GM23248 (cell line): ENCODE measurements at regions not wholly inside any gene's neighbourhood (a gene's known extent, or its start where the extent isn't known, plus 50 kb on each side); places are given as distances from the start of the nearest gene placed in this dataset.

Experiments used
- DNase-seq: peaks from one replicate; pipeline ENCODE4 v3.0.0-alpha.2; 2015
- H2AFZ ChIP-seq: fragments of 200-600 bp; sonication (generic); 2 replicates; pipeline ENCODE4 v1.6.1; 2016; ENCODE audit warnings: antibody characterized with exemption
- H3F3A ChIP-seq: fragments of 200-600 bp; sonication (generic); 2 replicates; pipeline ENCODE4 v1.6.1; 2016; ENCODE audit warnings: mild to moderate bottlenecking, antibody characterized with exemption, mixed run types; ENCODE audit not compliant: insufficient read depth
- H3K27ac ChIP-seq: fragments of 200-600 bp; sonication (generic); 2 replicates; pipeline ENCODE4 v1.5.1; 2016; ENCODE audit warnings: mild to moderate bottlenecking
- H3K27me3 ChIP-seq: fragments of 200-600 bp; sonication (generic); replicated peaks from 2 replicates; pipeline ENCODE4 v1.6.1; 2016; ENCODE audit warnings: mild to moderate bottlenecking; ENCODE audit not compliant: insufficient read depth
- H3K36me3 ChIP-seq: fragments of 200-600 bp; sonication (generic); 2 replicates; pipeline ENCODE4 v1.6.1; 2016; ENCODE audit warnings: low read depth, mild to moderate bottlenecking
- H3K4me1 ChIP-seq: fragments of 200-600 bp; sonication (generic); 2 replicates; pipeline ENCODE4 v1.6.1; 2016; ENCODE audit warnings: mild to moderate bottlenecking; ENCODE audit not compliant: insufficient read depth
- H3K4me2 ChIP-seq: fragments of 200-600 bp; sonication (generic); one replicate; pipeline ENCODE4 v1.6.1; 2016; ENCODE audit warnings: mild to moderate bottlenecking; ENCODE audit not compliant: unreplicated experiment
- H3K4me3 ChIP-seq: fragments of 200-600 bp; sonication (generic); 2 replicates; pipeline ENCODE4 v1.5.1; 2016; ENCODE audit warnings: mild to moderate bottlenecking
- H3K79me2 ChIP-seq: fragments of 200-600 bp; sonication (generic); 2 replicates; pipeline ENCODE4 v1.6.1; 2016; ENCODE audit warnings: mild to moderate bottlenecking; ENCODE audit not compliant: insufficient read depth
- H3K9ac ChIP-seq: fragments of 200-600 bp; sonication (generic); 2 replicates; pipeline ENCODE4 v1.6.1; 2016; ENCODE audit warnings: mild to moderate bottlenecking
- H3K9me2 ChIP-seq: fragments of 200-600 bp; sonication (generic); 2 replicates; pipeline ENCODE4 v1.6.1; 2016; ENCODE audit warnings: mixed run types, mild to moderate bottlenecking, moderate library complexity; ENCODE audit not compliant: insufficient read depth
- H3K9me3 ChIP-seq: fragments of 200-600 bp; sonication (generic); one replicate; pipeline ENCODE4 v1.6.1; 2017; ENCODE audit warnings: low read depth
- H4K20me1 ChIP-seq: fragments of 200-600 bp; sonication (generic); 2 replicates; pipeline ENCODE4 v1.6.0; 2016; ENCODE audit not compliant: insufficient read depth
- EZH2 ChIP-seq: fragments of 200-600 bp; sonication (generic); IDR thresholded peaks from 2 replicates; pipeline ENCODE4 v1.6.1; 2018; ENCODE audit warnings: antibody characterized with exemption, mild to moderate bottlenecking; ENCODE audit not compliant: insufficient read depth, poor library complexity, severe bottlenecking
- EZH2phosphoT487 ChIP-seq: fragments of 200-600 bp; sonication (generic); IDR thresholded peaks from 2 replicates; pipeline ENCODE4 v1.6.1; 2018; ENCODE audit warnings: antibody characterized with exemption, moderate library complexity, mild to moderate bottlenecking, low read depth; ENCODE audit not compliant: insufficient read depth
- WGBS, 2 experiments: methylation state at CpG; one replicate each; pipeline ENCODE4 v1.1.6; 2015 to 2017; ENCODE audit warnings: low lambda C conversion rate in 2 of 2, low coverage in 1 of 2; ENCODE audit errors: missing lambda C conversion rate in 2 of 2; 5-methylcytosine and 5-hydroxymethylcytosine counted together
- in situ Hi-C: fragments of 300-500 bp; cut with MboI; formaldehyde crosslinking; loops from 2 replicates; pipeline ENCODE4 v1.15.0; 2020

DNA sequence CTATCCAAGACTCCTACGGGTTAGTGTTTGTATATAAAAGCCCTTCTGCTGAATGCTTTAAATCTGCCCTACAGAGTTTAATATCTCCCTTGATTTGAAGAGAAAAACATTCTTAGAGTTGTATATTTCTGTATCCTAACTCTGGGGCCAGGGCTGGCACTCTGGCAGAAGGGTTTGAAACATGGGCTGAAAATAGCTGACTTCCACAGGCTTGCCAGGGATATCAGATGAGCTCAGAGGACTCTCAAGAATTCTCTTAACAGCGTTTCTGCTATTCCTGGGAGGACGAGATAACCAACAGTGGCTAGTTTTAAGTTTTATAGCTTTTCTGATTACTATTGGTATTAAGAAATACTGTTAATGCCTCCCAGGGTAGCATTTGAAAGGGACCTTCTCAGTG is 127.5 kb downstream of the LIG4 start:
- Histone ChIP-seq H3K36me3 (no peaks in the 10 kb centered on the region), H3F3A (no peaks in the 10 kb centered on the region), H3K79me2 (no peaks in the 10 kb centered on the region), H4K20me1 (no peaks in the 10 kb centered on the region), H3K9me2 (no peaks in the 10 kb centered on the region), H3K9me3 (no peaks in the 10 kb centered on the region), H3K27ac (no peak overlapping the region), H3K4me1 (no peaks in the 10 kb centered on the region), H2AFZ (no peak overlapping the region), H3K27me3 (peaks cover 4% of the 10 kb centered on the region), H3K9ac (no peak overlapping the region), H3K4me2 (no peak overlapping the region), H3K4me3 (no peak overlapping the region)
- TF ChIP-seq EZH2 (no peak), EZH2phosphoT487 (no peak)
- DNase-seq = no peak
- 3 to 6% methylated on average over 3 of the region's 3 CpGs for WGBS, 2 experiments
- in situ Hi-C loops = no loop called here

DNA sequence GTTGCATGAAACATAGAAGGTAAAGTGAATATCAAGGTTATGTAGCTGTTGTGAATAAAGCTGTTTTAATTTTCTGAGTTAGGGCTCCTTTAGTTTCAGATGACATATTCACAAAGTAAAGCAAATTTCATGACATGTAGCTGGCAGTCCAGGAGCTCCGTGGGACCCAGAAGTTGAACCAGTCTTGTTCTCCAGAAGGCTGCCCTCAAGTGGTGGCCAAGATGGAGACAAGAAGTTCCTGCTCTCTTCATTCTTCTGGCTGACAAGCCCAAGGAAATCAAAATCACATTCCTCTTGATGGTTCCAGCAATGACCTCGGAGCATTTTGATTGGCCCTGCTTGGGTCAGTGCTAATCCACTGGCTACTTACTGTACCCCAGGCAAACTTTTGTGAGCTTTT is 128.7 kb downstream of the LIG4 start:
- no peaks in the 10 kb centered on the region for H3K36me3 ChIP-seq
- no peak overlapping the region for H2AFZ ChIP-seq
- no peaks in the 10 kb centered on the region for H3K9me2 ChIP-seq
- H3K4me3 ChIP-seq = no peak overlapping the region
- WGBS, 2 experiments = 6% methylated on average over 2 of the region's 2 CpGs
- peaks cover 4% of the 10 kb centered on the region for H3K27me3 ChIP-seq
- H3F3A ChIP-seq = no peaks in the 10 kb centered on the region
- no peaks in the 10 kb centered on the region for H3K9me3 ChIP-seq
- in situ Hi-C loops = no loop called here
- H3K4me1 ChIP-seq = no peaks in the 10 kb centered on the region
- H3K4me2 ChIP-seq = no peak overlapping the region
- TF ChIP-seq EZH2phosphoT487 (no peak), EZH2 (no peak)
- no peaks in the 10 kb centered on the region for H3K79me2 ChIP-seq
- H4K20me1 ChIP-seq = no peaks in the 10 kb centered on the region
- no peak overlapping the region for H3K27ac ChIP-seq
- DNase-seq = peak; percentile 55
- H3K9ac ChIP-seq = no peak overlapping the region

DNA sequence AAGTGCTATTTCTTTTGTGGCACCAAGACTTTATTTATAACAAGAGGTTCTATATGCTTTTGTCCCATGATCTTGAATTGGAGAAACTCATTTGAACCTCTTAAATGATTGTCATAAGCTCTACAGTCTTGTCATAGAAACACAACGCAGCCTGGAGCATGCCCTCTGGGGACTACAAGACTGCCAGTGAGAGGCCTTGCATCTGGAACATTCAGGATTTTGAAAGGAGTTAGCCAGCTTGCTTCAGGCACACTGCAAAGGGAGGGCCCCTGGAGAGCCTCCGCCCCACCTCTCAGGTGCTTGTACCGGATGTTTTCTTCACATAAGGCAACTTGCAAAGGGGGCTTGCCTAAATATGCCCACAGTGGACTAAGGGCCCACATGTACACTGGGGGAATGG is 130.5 kb downstream of the LIG4 start:
- Histone ChIP-seq H4K20me1 (no peaks in the 10 kb centered on the region), H3K4me1 (no peaks in the 10 kb centered on the region), H3F3A (no peaks in the 10 kb centered on the region), H3K36me3 (no peaks in the 10 kb centered on the region), H3K4me3 (no peak overlapping the region), H2AFZ (no peak overlapping the region), H3K4me2 (no peak overlapping the region), H3K79me2 (no peaks in the 10 kb centered on the region), H3K9me3 (no peaks in the 10 kb centered on the region), H3K27me3 (peaks cover 4% of the 10 kb centered on the region), H3K9ac (no peak overlapping the region), H3K9me2 (no peaks in the 10 kb centered on the region), H3K27ac (no peak overlapping the region)
- no peak for DNase-seq
- in situ Hi-C loops = no loop called here
- 31 to 42% methylated on average over 3 of the region's 3 CpGs for WGBS, 2 experiments
- TF ChIP-seq EZH2phosphoT487 (no peak), EZH2 (no peak)

DNA sequence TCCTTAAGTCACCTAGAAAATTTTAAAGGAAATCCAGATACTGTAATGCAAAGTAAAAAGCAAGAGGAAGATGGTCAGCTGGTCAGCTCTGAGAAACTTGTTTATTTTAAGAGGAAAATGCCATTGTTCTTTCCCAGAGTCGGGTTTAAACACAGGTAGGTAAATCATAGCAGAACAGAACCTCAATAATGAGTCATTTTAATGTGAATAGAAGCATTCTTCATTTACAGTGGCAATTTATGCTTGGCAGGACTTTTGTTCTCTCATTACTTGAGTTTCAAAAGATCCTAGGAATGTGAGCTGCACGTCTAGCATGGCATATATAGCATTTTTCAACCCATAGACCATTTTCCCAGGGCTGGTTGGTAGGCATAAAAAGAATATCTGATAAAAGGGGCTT is 132.3 kb downstream of the LIG4 start:
- in situ Hi-C loops = no loop called here
- no peak for TF ChIP-seq EZH2
- no peak for TF ChIP-seq EZH2phosphoT487
- H3K9me3 ChIP-seq = no peaks in the 10 kb centered on the region

DNA sequence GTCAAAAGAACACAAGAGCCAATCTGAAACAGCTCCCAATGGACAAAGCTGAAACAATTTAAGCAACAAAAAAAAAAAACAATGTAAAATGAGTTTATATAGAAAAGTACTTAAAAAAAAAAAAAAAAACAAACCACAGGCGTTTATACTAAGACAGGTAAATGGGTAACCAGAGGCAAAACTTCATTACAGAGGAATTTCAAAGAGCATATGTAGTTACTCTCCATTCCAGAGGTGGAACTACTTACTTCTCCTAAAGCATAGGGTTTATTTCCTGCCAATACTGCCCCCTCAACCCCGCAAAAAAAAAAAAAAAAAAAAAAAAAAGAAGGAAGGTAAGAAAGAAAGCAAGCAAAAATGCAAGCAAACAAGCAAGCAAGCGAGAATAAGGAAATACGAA is 132.9 kb downstream of the LIG4 start:
- Histone ChIP-seq H3K27me3 (peaks cover under 1% of the 10 kb centered on the region; the same call in 1 of the 2 replicates), H3K9me3 (no peaks in the 10 kb centered on the region), H3F3A (no peaks in the 10 kb centered on the region), H3K27ac (no peak overlapping the region), H3K4me2 (no peak overlapping the region), H3K79me2 (no peaks in the 10 kb centered on the region), H3K9ac (no peak overlapping the region), H3K36me3 (no peaks in the 10 kb centered on the region), H4K20me1 (no peaks in the 10 kb centered on the region), H3K4me3 (no peak overlapping the region), H3K9me2 (no peaks in the 10 kb centered on the region), H2AFZ (no peak overlapping the region), H3K4me1 (no peaks in the 10 kb centered on the region)
- WGBS, 2 experiments = 23 to 31% methylated on average over 4 of the region's 4 CpGs
- DNase-seq = no peak
- TF ChIP-seq EZH2phosphoT487 (no peak), EZH2 (no peak)
- in situ Hi-C loops = no loop called here

More for the DNA sequence above, 132.3 kb downstream of the LIG4 start:
- Histone ChIP-seq H3K9me2 (no peaks in the 10 kb centered on the region), H3K4me3 (no peak overlapping the region), H3K4me1 (no peaks in the 10 kb centered on the region), H3K27me3 (peaks cover 4% of the 10 kb centered on the region; the same call in 1 of the 2 replicates), H3K9ac (no peak overlapping the region), H3F3A (no peaks in the 10 kb centered on the region), H4K20me1 (no peaks in the 10 kb centered on the region), H3K4me2 (no peak overlapping the region), H3K27ac (no peak overlapping the region), H3K79me2 (no peaks in the 10 kb centered on the region), H3K36me3 (no peaks in the 10 kb centered on the region), H2AFZ (no peak overlapping the region)
- DNase-seq = no peak
- 4 to 8% methylated on average over 2 of the region's 2 CpGs for WGBS, 2 experiments
